Endothelial cell of umbilical vein (primary cell): ENCODE measurements at regions not wholly inside any gene's neighbourhood (a gene's known extent, or its start where the extent isn't known, plus 50 kb on each side); places are given as distances from the start of the nearest gene placed in this dataset.

Source experiments
- BruUV-seq: library from RNA; stranded (reverse); fragments of 400-500 nt; replicated peaks from 2 replicates; lab custom pipeline; 2021; lab: Mats Ljungman, UMichigan
- CTCF ChIA-PET: fragments of 300-600, 350-600 bp; sonication (Branson Sonifier 250); formaldehyde crosslinking; loops from one replicate; lab custom pipeline; 2021; ENCODE audit warnings: antibody characterized with exemption, inconsistent platforms; lab: Charles Lee
- POLR2A ChIA-PET: fragments of 300-600, 350-600 bp; sonication (Branson Sonifier 250); formaldehyde crosslinking; loops from one replicate; lab custom pipeline; 2021; ENCODE audit warnings: antibody characterized with exemption, inconsistent platforms; lab: Charles Lee
- DNase-seq: peaks from one replicate; pipeline ENCODE4 v3.0.0-alpha.2; 2011; ENCODE audit warnings: low read depth, low spot score
- FAIRE-seq: peaks from 2 replicates; lab custom pipeline; 2011; peaks lifted over from hg19 to GRCh38; lab: Jason Lieb, UNC
- H2AFZ ChIP-seq: 2 replicates; pipeline ENCODE4 v1.6.0; 2012; ENCODE audit warnings: low read depth, low read length, control low read depth, inconsistent platforms
- H3K27ac ChIP-seq: 2 replicates; pipeline ENCODE4 v1.5.1; 2011; ENCODE audit warnings: low read depth, mild to moderate bottlenecking, control low read depth, low read length, moderate library complexity; ENCODE audit not compliant: insufficient read depth
- H3K27me3 ChIP-seq, 2 experiments: 2 replicates each; pipeline versions ENCODE4 v1.6.0 to v1.6.1; 2011; ENCODE audit warnings: low read length in 2 of 2, mixed read lengths in 1 of 2; ENCODE audit not compliant: control insufficient read depth in 2 of 2, insufficient read depth in 2 of 2
- H3K36me3 ChIP-seq, 2 experiments: 2 replicates in 1 of 2; 3 replicates in 1 of 2; pipeline ENCODE4 v1.5.1; 2011; ENCODE audit warnings: low read length in 2 of 2, mild to moderate bottlenecking in 1 of 2, moderate library complexity in 1 of 2; ENCODE audit not compliant: control insufficient read depth in 2 of 2, insufficient read depth in 2 of 2; ENCODE audit errors: extremely low read depth in 1 of 2
- H3K4me1 ChIP-seq: 3 replicates; pipeline ENCODE4 v1.5.1; 2011; ENCODE audit warnings: mild to moderate bottlenecking, low read length; ENCODE audit not compliant: control insufficient read depth, insufficient read depth; ENCODE audit errors: extremely low read depth
- H3K4me2 ChIP-seq: 2 replicates; pipeline ENCODE4 v1.6.1; 2011; ENCODE audit warnings: low read length, control low read depth, mixed read lengths; ENCODE audit not compliant: insufficient read depth
- H3K4me3 ChIP-seq, 3 experiments: fragments of 200-600 bp in 1 of 3; sonication (generic), shearing (Covaris generic) in 1 of 3; replicated peaks in 1 of 3; 2 replicates each; pipeline ENCODE4 v1.5.1; 2011 to 2016; ENCODE audit warnings: control low read depth in 3 of 3, low read length in 3 of 3, mild to moderate bottlenecking in 2 of 3, inconsistent platforms in 1 of 3, low read depth in 1 of 3, moderate library complexity in 1 of 3; ENCODE audit not compliant: insufficient read depth in 1 of 3
- H3K79me2 ChIP-seq: 2 replicates; pipeline ENCODE4 v1.6.0; 2012; ENCODE audit warnings: low read length, inconsistent platforms; ENCODE audit not compliant: control insufficient read depth, insufficient read depth
- H3K9ac ChIP-seq: replicated peaks from 2 replicates; pipeline ENCODE3; 2011; ENCODE audit warnings: low read length, control low read depth; ENCODE audit not compliant: insufficient read depth; ENCODE audit errors: extremely low read depth
- H3K9me1 ChIP-seq: replicated peaks from 3 replicates; pipeline ENCODE4 v1.6.0; 2011; ENCODE audit warnings: mild to moderate bottlenecking, low read length; ENCODE audit not compliant: control insufficient read depth, insufficient read depth; ENCODE audit errors: extremely low read depth
- H3K9me3 ChIP-seq: replicated peaks from 2 replicates; pipeline ENCODE4 v1.5.1; 2012; ENCODE audit warnings: low read length, inconsistent platforms; ENCODE audit not compliant: control insufficient read depth, insufficient read depth
- H4K20me1 ChIP-seq: replicated peaks from 2 replicates; pipeline ENCODE3; 2011; ENCODE audit warnings: mild to moderate bottlenecking, low read length; ENCODE audit not compliant: control insufficient read depth, insufficient read depth; ENCODE audit errors: extremely low read depth
- EZH2 ChIP-seq: IDR thresholded peaks from 2 replicates; pipeline ENCODE4 v1.6.1; 2012; ENCODE audit warnings: borderline replicate concordance, low read depth, mild to moderate bottlenecking, moderate library complexity, low read length, inconsistent platforms; ENCODE audit not compliant: severe bottlenecking
- FOS ChIP-seq: IDR thresholded peaks from 2 replicates; pipeline ENCODE4 v1.6.1; 2011; ENCODE audit warnings: mild to moderate bottlenecking, low read length, moderate library complexity, borderline replicate concordance; ENCODE audit not compliant: insufficient read depth
- GATA2 ChIP-seq: IDR thresholded peaks from 2 replicates; pipeline ENCODE4 v1.7.0; 2011; ENCODE audit warnings: low read depth, mild to moderate bottlenecking, moderate library complexity, mixed read lengths, low read length; ENCODE audit not compliant: insufficient read length, insufficient read depth
- JUN ChIP-seq: IDR thresholded peaks from 2 replicates; pipeline ENCODE4 v1.6.1; 2011; ENCODE audit warnings: borderline replicate concordance, low read depth; ENCODE audit not compliant: insufficient read length, insufficient read depth
- MYC ChIP-seq: IDR thresholded peaks from one replicate; pipeline ENCODE4 v1.6.1; 2011; ENCODE audit warnings: mild to moderate bottlenecking, low read depth, low read length
- POLR2A ChIP-seq: IDR thresholded peaks from 2 replicates; pipeline ENCODE4 v1.6.1; 2012; ENCODE audit warnings: low read depth, mild to moderate bottlenecking, control low read depth, low read length
- POLR2AphosphoS5 ChIP-seq: IDR thresholded peaks from 2 replicates; pipeline ENCODE4 v1.6.1; 2012; ENCODE audit warnings: low read depth, mild to moderate bottlenecking, control low read depth, low read length, moderate library complexity; ENCODE audit not compliant: insufficient read depth
- dilution Hi-C: fragments of 300-500 bp; cut with MboI; formaldehyde crosslinking; loops from one replicate; pipeline ENCODE4 v1.15.0; 2019; ENCODE audit warnings: low sequenced_read_pairs; ENCODE audit not compliant: extremely low pct_ligation_motif_present
- intact Hi-C: fragments of 100-400 bp; cut with micrococcal nuclease; formaldehyde crosslinking; loops from one replicate; pipeline ENCODE4 v1.10.0; 2022
- TF ChIP-seq, protein P1 (sequence below): IDR thresholded peaks from 2 replicates; pipeline ENCODE4 v1.6.1; 2011; ENCODE audit not compliant: insufficient read depth, insufficient read length
- TF ChIP-seq, protein P2 (sequence below), 2 donors: IDR thresholded peaks; 1 replicate in 1 of 2; 2 replicates in 1 of 2; pipeline ENCODE4 v1.5.1; 2011; ENCODE audit warnings: low read length in 2 of 2, mild to moderate bottlenecking in 2 of 2, moderate library complexity in 2 of 2, control low read depth in 1 of 2, inconsistent platforms in 1 of 2, low read depth in 1 of 2; ENCODE audit not compliant: insufficient read depth in 1 of 2; ENCODE audit errors: extremely low read depth in 1 of 2

DNA sequence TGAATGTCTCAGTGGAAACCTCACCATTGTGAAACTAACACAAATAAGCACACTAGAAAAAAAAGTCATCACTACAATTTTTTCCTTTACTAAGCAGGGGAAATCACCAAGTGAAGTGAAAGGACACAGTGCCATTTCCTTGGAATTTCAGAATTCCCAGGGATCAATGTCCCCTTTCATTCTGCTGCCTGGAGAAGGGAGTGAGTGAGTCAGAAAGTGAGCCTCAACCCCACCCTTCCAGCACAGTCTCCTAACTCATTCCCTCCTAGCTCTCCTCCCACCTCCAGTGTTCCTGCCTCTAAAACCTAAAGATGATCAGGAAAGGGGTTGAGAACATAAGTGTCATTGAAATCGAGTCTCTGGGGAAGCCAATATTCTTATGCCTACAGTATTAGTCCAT, 608.5 kb downstream of the RNF144A start:
- CTCF ChIA-PET, result no interaction called here
- no peaks in the 10 kb centered on the region for H3K4me1 ChIP-seq
- no peak overlapping the region for H3K9ac ChIP-seq
- no TSS peak for BruUV-seq
- H2AFZ ChIP-seq, result no peak overlapping the region
- dilution Hi-C loops, result no loop called here
- no peaks in the 10 kb centered on the region for H3K9me1 ChIP-seq
- intact Hi-C loops, result no loop called here
- H3K4me2 ChIP-seq, result no peak overlapping the region
- DNase-seq, result no peak
- H3K9me3 ChIP-seq, result peaks cover 9% of the 10 kb centered on the region
- no peak overlapping the region for H3K4me3 ChIP-seq
- POLR2A ChIA-PET, result no interaction called here
- H4K20me1 ChIP-seq, result no peaks in the 10 kb centered on the region
- H3K36me3 ChIP-seq, result no peaks in the 10 kb centered on the region
- no peaks in the 10 kb centered on the region for H3K79me2 ChIP-seq
- H3K27me3 ChIP-seq, result no peaks in the 10 kb centered on the region
- no peak for FAIRE-seq
- no peak for TF ChIP-seq JUN
- no peak for TF ChIP-seq POLR2A
- TF ChIP-seq, protein P1, sequence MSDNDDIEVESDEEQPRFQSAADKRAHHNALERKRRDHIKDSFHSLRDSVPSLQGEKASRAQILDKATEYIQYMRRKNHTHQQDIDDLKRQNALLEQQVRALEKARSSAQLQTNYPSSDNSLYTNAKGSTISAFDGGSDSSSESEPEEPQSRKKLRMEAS, result no peak
- TF ChIP-seq, protein P2, sequence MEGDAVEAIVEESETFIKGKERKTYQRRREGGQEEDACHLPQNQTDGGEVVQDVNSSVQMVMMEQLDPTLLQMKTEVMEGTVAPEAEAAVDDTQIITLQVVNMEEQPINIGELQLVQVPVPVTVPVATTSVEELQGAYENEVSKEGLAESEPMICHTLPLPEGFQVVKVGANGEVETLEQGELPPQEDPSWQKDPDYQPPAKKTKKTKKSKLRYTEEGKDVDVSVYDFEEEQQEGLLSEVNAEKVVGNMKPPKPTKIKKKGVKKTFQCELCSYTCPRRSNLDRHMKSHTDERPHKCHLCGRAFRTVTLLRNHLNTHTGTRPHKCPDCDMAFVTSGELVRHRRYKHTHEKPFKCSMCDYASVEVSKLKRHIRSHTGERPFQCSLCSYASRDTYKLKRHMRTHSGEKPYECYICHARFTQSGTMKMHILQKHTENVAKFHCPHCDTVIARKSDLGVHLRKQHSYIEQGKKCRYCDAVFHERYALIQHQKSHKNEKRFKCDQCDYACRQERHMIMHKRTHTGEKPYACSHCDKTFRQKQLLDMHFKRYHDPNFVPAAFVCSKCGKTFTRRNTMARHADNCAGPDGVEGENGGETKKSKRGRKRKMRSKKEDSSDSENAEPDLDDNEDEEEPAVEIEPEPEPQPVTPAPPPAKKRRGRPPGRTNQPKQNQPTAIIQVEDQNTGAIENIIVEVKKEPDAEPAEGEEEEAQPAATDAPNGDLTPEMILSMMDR (IDR thresholded peaks at IDR 0.05; ENCODE audit: extremely low read depth in 1 of 2, insufficient read depth in 1 of 2, low read depth in 1 of 2, low read length in 2 of 2), result no peak
- TF ChIP-seq EZH2, result no peak
- no peak for TF ChIP-seq GATA2
- TF ChIP-seq FOS, result no peak
- TF ChIP-seq POLR2AphosphoS5, result no peak
- TF ChIP-seq MYC, result no peak
- H3K27ac ChIP-seq, result no peak overlapping the region
